Endothelial cell (in vitro differentiated cells): ENCODE measurements at regions not wholly inside any gene's neighbourhood (a gene's known extent, or its start where the extent isn't known, plus 50 kb on each side); places are given as distances from the start of the nearest gene placed in this dataset.
A peak's percentile ranks its signal among the peaks of the same experiment; 100 is the strongest.

Source experiments
- DNase-seq: peaks from one replicate; pipeline ENCODE4 v3.0.0; 2021; ENCODE audit warnings: low spot score
- H3K27ac Mint-ChIP-seq: one replicate; pipeline ENCODE4 v1.8.0; 2021; ENCODE audit warnings: mixed read lengths, inconsistent platforms; ENCODE audit not compliant: unreplicated experiment
- H3K27me3 Mint-ChIP-seq: one replicate; pipeline ENCODE4 v1.8.0; 2021; ENCODE audit warnings: mild to moderate bottlenecking, moderate library complexity, mixed read lengths, inconsistent platforms; ENCODE audit not compliant: unreplicated experiment
- H3K36me3 Mint-ChIP-seq: one replicate; pipeline ENCODE4 v1.8.0; 2021; ENCODE audit warnings: mild to moderate bottlenecking, low read depth, mixed read lengths, inconsistent platforms; ENCODE audit not compliant: unreplicated experiment
- H3K4me1 Mint-ChIP-seq: one replicate; pipeline ENCODE4 v1.8.0; 2021; ENCODE audit warnings: mild to moderate bottlenecking, mixed read lengths, inconsistent platforms; ENCODE audit not compliant: unreplicated experiment
- H3K4me3 Mint-ChIP-seq: one replicate; pipeline ENCODE4 v1.8.0; 2021; ENCODE audit warnings: mild to moderate bottlenecking, mixed read lengths, inconsistent platforms; ENCODE audit not compliant: unreplicated experiment
- H3K9me3 Mint-ChIP-seq: one replicate; pipeline ENCODE4 v1.8.0; 2021; ENCODE audit warnings: mixed read lengths, inconsistent platforms; ENCODE audit not compliant: unreplicated experiment
- CTCF ChIP-seq: fragments of 200-600 bp; sonication (generic); IDR thresholded peaks from one replicate; pipeline ENCODE4 v1.5.0; 2021; ENCODE audit warnings: antibody characterized with exemption; ENCODE audit not compliant: unreplicated experiment

DNA sequence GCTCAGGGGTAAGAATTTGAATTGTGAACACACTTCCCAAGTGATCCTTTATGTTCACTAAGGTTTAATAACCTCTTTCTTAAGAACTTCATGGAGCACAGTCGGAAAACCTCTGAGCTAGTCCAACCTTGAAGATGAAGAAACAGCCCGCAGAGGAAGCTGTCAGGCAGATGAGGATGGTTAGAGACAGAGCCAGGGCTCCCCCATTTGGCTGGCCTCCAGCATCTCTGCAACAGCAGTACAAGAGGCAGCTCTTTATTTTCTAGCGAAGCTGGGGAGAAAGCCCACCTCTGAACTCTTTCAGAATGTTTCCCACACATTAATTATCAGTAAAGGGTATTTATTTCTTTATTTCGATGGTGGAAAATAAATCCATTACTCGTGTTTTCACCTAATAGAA, 350.8 kb downstream of the DMRT2 start:
- no peak for TF ChIP-seq CTCF
- Mint-ChIP-seq H3K27ac (no peak overlapping the region), H3K9me3 (no peaks in the 10 kb centered on the region), H3K4me1 (no peaks in the 10 kb centered on the region), H3K27me3 (no peaks in the 10 kb centered on the region), H3K36me3 (no peaks in the 10 kb centered on the region), H3K4me3 (no peak overlapping the region)
- peak; percentile 11 for DNase-seq

DNA sequence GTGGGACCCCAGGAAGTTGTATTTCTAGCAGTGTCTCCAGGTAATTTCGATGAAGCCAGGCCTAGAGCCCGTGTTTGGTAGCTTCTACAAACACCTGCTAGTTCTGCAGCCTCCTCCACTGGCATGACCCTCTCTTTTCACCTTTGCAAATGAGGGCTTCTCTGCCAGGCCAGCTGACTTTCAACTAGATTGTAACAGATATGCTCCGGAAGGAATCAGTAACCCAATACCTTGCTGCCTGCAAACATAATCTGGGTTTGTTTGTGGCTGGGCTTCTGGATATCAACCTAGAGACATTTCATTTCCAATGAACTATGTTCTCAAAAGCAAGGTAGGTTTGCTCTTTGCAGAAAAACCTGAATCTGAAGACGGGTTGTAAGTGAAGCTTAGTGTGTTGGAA, 354.8 kb downstream of the DMRT2 start:
- H3K27ac Mint-ChIP-seq: no peak overlapping the region
- TF ChIP-seq CTCF: no peak
- H3K27me3 Mint-ChIP-seq: no peaks in the 10 kb centered on the region
- H3K4me1 Mint-ChIP-seq: no peaks in the 10 kb centered on the region
- DNase-seq: no peak
- H3K36me3 Mint-ChIP-seq: no peaks in the 10 kb centered on the region
- H3K9me3 Mint-ChIP-seq: no peaks in the 10 kb centered on the region
- no peak overlapping the region for H3K4me3 Mint-ChIP-seq

GRCh38 chr9:1411826-1412225, 361.7 kb downstream of the DMRT2 start:
- no peaks in the 10 kb centered on the region for H3K4me1 Mint-ChIP-seq
- no peaks in the 10 kb centered on the region for H3K9me3 Mint-ChIP-seq
- no peaks in the 10 kb centered on the region for H3K36me3 Mint-ChIP-seq
- TF ChIP-seq CTCF: no peak
- no peak for DNase-seq
- H3K4me3 Mint-ChIP-seq: no peak overlapping the region
- no peak overlapping the region for H3K27ac Mint-ChIP-seq
- no peaks in the 10 kb centered on the region for H3K27me3 Mint-ChIP-seq

GRCh38 chr9:1414711-1415131, 364.6 kb downstream of the DMRT2 start:
- no peak for TF ChIP-seq CTCF
- Mint-ChIP-seq H3K9me3 (no peaks in the 10 kb centered on the region), H3K27ac (no peak overlapping the region), H3K4me1 (no peaks in the 10 kb centered on the region), H3K36me3 (no peaks in the 10 kb centered on the region), H3K27me3 (no peaks in the 10 kb centered on the region), H3K4me3 (no peak overlapping the region)
- no peak for DNase-seq

GRCh38 chr9:1415146-1415545, 365.0 kb downstream of the DMRT2 start:
- Mint-ChIP-seq H3K36me3 (no peaks in the 10 kb centered on the region), H3K27me3 (no peaks in the 10 kb centered on the region), H3K4me1 (no peaks in the 10 kb centered on the region), H3K27ac (no peak overlapping the region), H3K9me3 (no peaks in the 10 kb centered on the region), H3K4me3 (no peak overlapping the region)
- no peak for DNase-seq
- no peak for TF ChIP-seq CTCF
